ENCODE measurements at regions not wholly inside any gene's neighbourhood (a gene's known extent, or its start where the extent isn't known, plus 50 kb on each side); places are given as distances from the start of the nearest gene placed in this dataset.
"Not testable (repeated sequence)": the region's sequence is repeated elsewhere in the genome, so short reads cannot be mapped to it uniquely, and the experiment has no call there.

DNA sequence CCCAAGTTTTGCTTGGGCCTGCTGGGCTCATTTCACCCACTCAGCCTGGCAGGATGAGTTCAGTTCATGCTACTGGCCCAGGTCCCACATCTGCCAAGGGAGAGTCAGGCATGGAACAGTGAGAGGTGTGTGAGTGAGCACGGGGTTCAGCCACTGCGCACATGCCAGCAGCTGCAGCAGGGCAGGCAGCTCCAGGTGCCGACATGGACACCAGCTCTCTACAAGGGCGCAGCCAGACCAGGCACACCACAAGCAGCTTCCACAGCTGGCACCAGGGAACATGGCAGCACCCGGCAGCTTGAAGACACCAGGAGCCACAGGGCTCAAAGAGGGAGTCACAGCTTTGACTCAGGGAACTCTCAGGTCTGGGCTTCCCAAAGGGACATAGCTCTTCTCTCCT, 938.0 kb downstream of the SORCS3 start:
- ATAC-seq, result no peak
- WGBS (ENCODE audit: missing lambda C conversion rate), result 0% methylated on average over 1 of the region's 5 CpGs
- Histone ChIP-seq H3K4me2 (no peak overlapping the region), H3K4me3 (no peak overlapping the region), H3K4me1 (no peaks in the 10 kb centered on the region; the same call in 2 of the 3 replicates), H3K9me3 (no peaks in the 10 kb centered on the region), H3K27ac (no peak overlapping the region)
- no peak for DNase-seq (ENCODE audit: low read depth in 1 of 2, low spot score in 1 of 2)
- FAIRE-seq, result no peak
- POLR2A ChIA-PET, result no interaction called here
- CTCF ChIA-PET, result no interaction called here
- no peak for TF ChIP-seq EHF (CRISPR knock-in tag; IDR thresholded peaks at IDR 0.05)
- TF ChIP-seq HEYL (CRISPR knock-in tag; IDR thresholded peaks at IDR 0.05), result no peak
- TF ChIP-seq RFX5 (IDR thresholded peaks at IDR 0.05), result no peak
- no peak for TF ChIP-seq HOXB5 (CRISPR knock-in tag; IDR thresholded peaks at IDR 0.05)
- TF ChIP-seq HOXB13 (CRISPR knock-in tag; IDR thresholded peaks at IDR 0.05; ENCODE audit: low read depth), result no peak
- TF ChIP-seq ZFP36 (IDR thresholded peaks at IDR 0.05; ENCODE audit: borderline replicate concordance, partially characterized antibody), result no peak
- no peak for TF ChIP-seq RARB (CRISPR knock-in tag; IDR thresholded peaks at IDR 0.05)

DNA sequence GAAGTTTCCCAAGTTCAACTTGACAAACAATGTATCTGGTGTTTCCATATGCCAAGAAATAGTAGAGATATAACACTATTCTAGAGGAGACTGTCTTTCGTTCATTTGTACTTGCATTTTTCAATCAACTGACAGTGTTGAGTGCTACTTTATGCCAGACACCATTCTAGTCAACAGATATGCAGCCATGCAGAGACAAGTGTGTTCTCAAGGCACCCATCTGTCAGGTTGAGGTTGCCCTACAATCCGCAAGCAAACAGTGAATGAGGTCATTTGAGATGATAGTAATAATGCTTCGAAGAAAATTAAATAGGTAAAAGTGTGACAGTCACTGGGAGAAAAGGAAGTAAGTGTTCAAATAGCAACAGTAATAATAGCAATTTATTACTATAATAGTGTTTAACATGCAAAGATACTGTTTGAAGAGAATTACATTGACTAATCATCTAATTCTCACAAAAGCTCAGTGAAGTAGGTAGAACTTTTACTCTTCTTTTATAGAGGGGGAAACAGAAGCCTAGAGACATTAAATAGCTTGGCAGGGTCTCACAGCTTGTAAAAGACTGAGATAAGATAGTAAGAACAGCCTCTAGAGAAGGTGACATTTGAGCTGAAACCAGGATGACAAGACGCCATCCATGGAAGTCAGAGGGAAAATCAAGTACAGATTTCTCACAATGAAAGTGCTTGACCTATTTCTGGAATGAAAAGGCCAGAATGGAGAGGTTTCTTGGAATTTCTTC, 936.9 kb downstream of the SORCS3 start:
- H3K27ac ChIP-seq, result no peak overlapping the region
- FAIRE-seq, result no peak
- POLR2A ChIA-PET, result no interaction called here

DNA sequence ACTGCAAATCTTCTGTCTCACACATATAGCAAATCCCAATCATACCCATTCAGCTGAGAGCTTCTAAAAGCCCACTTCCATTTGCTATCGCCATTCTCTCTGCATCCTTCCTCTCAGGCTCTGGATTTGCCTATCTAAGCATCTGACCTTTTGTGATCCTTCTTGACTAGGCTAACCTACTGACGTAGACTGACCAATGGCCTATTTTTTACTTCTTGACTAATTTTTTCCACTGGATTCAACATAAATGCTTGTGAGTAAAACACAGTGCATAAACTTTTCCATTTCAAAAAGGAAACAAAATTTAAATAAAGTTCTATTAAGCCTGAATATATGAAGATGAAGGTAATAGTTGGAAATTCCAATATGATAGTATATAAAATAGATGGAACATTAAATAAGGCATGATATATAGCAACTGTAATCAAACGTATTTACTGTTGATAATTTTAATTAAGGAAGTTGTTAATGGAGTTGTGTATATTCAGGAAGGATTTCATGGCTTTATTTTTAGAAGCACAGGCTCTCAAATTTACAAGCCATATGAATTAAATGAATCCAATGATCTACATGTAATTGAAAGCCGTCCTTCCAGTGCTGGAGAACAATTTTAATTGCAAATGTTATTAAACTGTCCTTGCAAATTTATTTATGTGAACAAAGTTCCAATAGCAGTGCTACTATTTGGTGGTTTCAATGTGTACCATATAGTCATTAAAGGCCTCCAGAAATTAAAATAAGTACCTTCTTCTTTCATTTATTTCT, 918.4 kb downstream of the SORCS3 start:
- no peak for ATAC-seq
- H3K4me3 ChIP-seq, result no peak overlapping the region
- H3K4me1 ChIP-seq, result no peaks in the 10 kb centered on the region
- DNase-seq (ENCODE audit: low read depth in 1 of 2, low spot score in 1 of 2), result no peak
- 16% methylated on average over 4 of the region's 4 CpGs for WGBS (ENCODE audit: missing lambda C conversion rate)
- TF ChIP-seq EHMT2 (IDR thresholded peaks at IDR 0.05; ENCODE audit: low read depth), result no peak
- no peak for TF ChIP-seq ESRRA (IDR thresholded peaks at IDR 0.05; ENCODE audit: borderline replicate concordance, low read length)
- no peak for TF ChIP-seq TP53 (CRISPR knock-in tag; IDR thresholded peaks at IDR 0.05)
- no peak for TF ChIP-seq PHF8 (IDR thresholded peaks at IDR 0.05; ENCODE audit: borderline replicate concordance, low read depth)
- FAIRE-seq, result no peak
- ChIA-PET CTCF (no interaction called here), POLR2A (no interaction called here)
- H3K27ac ChIP-seq, result no peak overlapping the region
- no peaks in the 10 kb centered on the region; the same call in 2 of the 3 replicates for H3K9me3 ChIP-seq
- no peak overlapping the region for H3K4me2 ChIP-seq

More for the DNA sequence above, 936.9 kb downstream of the SORCS3 start:
- H3K4me1 ChIP-seq, result no peaks in the 10 kb centered on the region
- 30% methylated on average over 4 of the region's 4 CpGs for WGBS (ENCODE audit: missing lambda C conversion rate)
- H3K4me2 ChIP-seq, result no peak overlapping the region
- no peak overlapping the region for H3K4me3 ChIP-seq
- no peak for DNase-seq (ENCODE audit: low read depth in 1 of 2, low spot score in 1 of 2)
- no peaks in the 10 kb centered on the region for H3K9me3 ChIP-seq
- CTCF ChIA-PET, result no interaction called here
- ATAC-seq, result no peak
- TF ChIP-seq EP300 (IDR thresholded peaks at IDR 0.05), result no peak
- no peak for TF ChIP-seq CEBPB (IDR thresholded peaks at IDR 0.05)
- no peak for TF ChIP-seq RNF2 (IDR thresholded peaks at IDR 0.05; ENCODE audit: borderline replicate concordance, low read depth)
- TF ChIP-seq GATA3 (IDR thresholded peaks at IDR 0.05; ENCODE audit: borderline replicate concordance), result no peak
- no peak for TF ChIP-seq CHD4 (IDR thresholded peaks at IDR 0.05; ENCODE audit: borderline replicate concordance)
- TF ChIP-seq, protein P1, sequence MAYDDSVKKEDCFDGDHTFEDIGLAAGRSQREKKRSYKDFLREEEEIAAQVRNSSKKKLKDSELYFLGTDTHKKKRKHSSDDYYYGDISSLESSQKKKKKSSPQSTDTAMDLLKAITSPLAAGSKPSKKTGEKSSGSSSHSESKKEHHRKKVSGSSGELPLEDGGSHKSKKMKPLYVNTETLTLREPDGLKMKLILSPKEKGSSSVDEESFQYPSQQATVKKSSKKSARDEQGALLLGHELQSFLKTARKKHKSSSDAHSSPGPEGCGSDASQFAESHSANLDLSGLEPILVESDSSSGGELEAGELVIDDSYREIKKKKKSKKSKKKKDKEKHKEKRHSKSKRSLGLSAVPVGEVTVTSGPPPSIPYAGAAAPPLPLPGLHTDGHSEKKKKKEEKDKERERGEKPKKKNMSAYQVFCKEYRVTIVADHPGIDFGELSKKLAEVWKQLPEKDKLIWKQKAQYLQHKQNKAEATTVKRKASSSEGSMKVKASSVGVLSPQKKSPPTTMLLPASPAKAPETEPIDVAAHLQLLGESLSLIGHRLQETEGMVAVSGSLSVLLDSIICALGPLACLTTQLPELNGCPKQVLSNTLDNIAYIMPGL (CRISPR knock-in tag; IDR thresholded peaks at IDR 0.05; ENCODE audit: borderline replicate concordance), result no peak
- TF ChIP-seq HOXB5 (CRISPR knock-in tag; IDR thresholded peaks at IDR 0.05), result no peak
- no peak for TF ChIP-seq SMC3 (IDR thresholded peaks at IDR 0.05)
- no peak for TF ChIP-seq MYC (IDR thresholded peaks at IDR 0.05; ENCODE audit: borderline replicate concordance, low read length)
- TF ChIP-seq, protein P2, sequence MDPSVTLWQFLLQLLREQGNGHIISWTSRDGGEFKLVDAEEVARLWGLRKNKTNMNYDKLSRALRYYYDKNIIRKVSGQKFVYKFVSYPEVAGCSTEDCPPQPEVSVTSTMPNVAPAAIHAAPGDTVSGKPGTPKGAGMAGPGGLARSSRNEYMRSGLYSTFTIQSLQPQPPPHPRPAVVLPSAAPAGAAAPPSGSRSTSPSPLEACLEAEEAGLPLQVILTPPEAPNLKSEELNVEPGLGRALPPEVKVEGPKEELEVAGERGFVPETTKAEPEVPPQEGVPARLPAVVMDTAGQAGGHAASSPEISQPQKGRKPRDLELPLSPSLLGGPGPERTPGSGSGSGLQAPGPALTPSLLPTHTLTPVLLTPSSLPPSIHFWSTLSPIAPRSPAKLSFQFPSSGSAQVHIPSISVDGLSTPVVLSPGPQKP (IDR thresholded peaks at IDR 0.05; ENCODE audit: low read depth, low read length), result no peak
- TF ChIP-seq RAD21 (conservative IDR thresholded peaks at IDR 0.05 in 1 of 2, IDR thresholded peaks at IDR 0.05 in 1 of 2), result no peak
- no peak for TF ChIP-seq FOSL2 (IDR thresholded peaks at IDR 0.05)
- no peak for TF ChIP-seq FOSL2 (CRISPR knock-in tag; IDR thresholded peaks at IDR 0.05)
- no peak for TF ChIP-seq TFCP2L1 (CRISPR knock-in tag; IDR thresholded peaks at IDR 0.05)
- no peak for TF ChIP-seq BHLHE40 (IDR thresholded peaks at IDR 0.05; ENCODE audit: low read depth, low read length)

DNA sequence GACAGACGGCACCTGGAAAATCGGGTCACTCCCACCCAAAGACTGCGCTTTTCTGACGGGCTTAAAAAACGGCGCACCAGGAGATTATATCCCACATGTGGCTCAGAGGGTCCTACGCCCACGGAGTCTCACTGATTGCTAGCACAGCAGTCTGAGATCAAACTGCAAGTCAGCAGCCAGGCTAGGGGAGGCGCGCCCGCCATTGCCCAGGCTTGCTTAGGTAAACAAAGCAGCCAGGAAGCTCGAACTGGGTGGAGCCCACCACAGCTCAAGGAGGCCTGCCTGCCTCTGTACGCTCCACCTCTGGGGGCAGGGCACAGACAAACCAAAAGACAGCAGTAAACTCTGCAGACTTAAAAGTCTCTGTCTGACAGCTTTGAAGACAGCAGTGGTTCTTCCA, 909.4 kb downstream of the SORCS3 start:
- H3K9me3 ChIP-seq; H3K4me2 ChIP-seq; H3K4me3 ChIP-seq; ATAC-seq; H3K27ac ChIP-seq; DNase-seq (ENCODE audit: low read depth in 1 of 2, low spot score in 1 of 2); POLR2A ChIA-PET; FAIRE-seq; H3K4me1 ChIP-seq; CTCF ChIA-PET: not testable (repeated sequence)
- 22% methylated on average over 11 of the region's 13 CpGs for WGBS (ENCODE audit: missing lambda C conversion rate)
